Lower leg skin (tissue), 3 donors: ENCODE measurements at regions not wholly inside any gene's neighbourhood (a gene's known extent, or its start where the extent isn't known, plus 50 kb on each side); places are given as distances from the start of the nearest gene placed in this dataset.

ENCODE experiments used
- POLR2A ChIP-seq, 2 donors: fragments of 450-650 bp; IDR thresholded peaks; one replicate each; pipeline ENCODE4 v1.6.1; 2016 to 2017; ENCODE audit warnings: antibody characterized with exemption in 2 of 2, mild to moderate bottlenecking in 1 of 2, moderate library complexity in 1 of 2
- TF ChIP-seq, protein P1 (sequence below), 3 donors: fragments of 450-650 bp; IDR thresholded peaks; one replicate each; pipeline ENCODE4 v1.5.1; 2016; ENCODE audit warnings: antibody characterized with exemption in 3 of 3, mild to moderate bottlenecking in 3 of 3, moderate library complexity in 2 of 3

- TF ChIP-seq, protein P1, sequence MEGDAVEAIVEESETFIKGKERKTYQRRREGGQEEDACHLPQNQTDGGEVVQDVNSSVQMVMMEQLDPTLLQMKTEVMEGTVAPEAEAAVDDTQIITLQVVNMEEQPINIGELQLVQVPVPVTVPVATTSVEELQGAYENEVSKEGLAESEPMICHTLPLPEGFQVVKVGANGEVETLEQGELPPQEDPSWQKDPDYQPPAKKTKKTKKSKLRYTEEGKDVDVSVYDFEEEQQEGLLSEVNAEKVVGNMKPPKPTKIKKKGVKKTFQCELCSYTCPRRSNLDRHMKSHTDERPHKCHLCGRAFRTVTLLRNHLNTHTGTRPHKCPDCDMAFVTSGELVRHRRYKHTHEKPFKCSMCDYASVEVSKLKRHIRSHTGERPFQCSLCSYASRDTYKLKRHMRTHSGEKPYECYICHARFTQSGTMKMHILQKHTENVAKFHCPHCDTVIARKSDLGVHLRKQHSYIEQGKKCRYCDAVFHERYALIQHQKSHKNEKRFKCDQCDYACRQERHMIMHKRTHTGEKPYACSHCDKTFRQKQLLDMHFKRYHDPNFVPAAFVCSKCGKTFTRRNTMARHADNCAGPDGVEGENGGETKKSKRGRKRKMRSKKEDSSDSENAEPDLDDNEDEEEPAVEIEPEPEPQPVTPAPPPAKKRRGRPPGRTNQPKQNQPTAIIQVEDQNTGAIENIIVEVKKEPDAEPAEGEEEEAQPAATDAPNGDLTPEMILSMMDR (IDR thresholded peaks at IDR 0.05) = no peak
- no peak for TF ChIP-seq POLR2A (IDR thresholded peaks at IDR 0.05)
Observed at GRCh38 chr18:64379662-64380061, 230.8 kb upstream of the LINC00305 start.
